Lower leg skin (tissue), 4 donors: ENCODE measurements at regions not wholly inside any gene's neighbourhood (a gene's known extent, or its start where the extent isn't known, plus 50 kb on each side); places are given as distances from the start of the nearest gene placed in this dataset.

ENCODE experiments used
- DNase-seq, 2 donors: peaks; one replicate each; pipeline ENCODE4 v3.0.0-alpha.2; 2019; ENCODE audit warnings: low spot score in 2 of 2
- H3K4me3 ChIP-seq: fragments of 200-600 bp; sonication (generic); 2 replicates; pipeline ENCODE4 v1.5.1; 2017; ENCODE audit warnings: mild to moderate bottlenecking, low read depth; ENCODE audit not compliant: poor library complexity, severe bottlenecking
- POLR2A ChIP-seq, 2 donors: fragments of 450-650 bp; IDR thresholded peaks; one replicate each; pipeline ENCODE4 v1.6.1; 2016 to 2017; ENCODE audit warnings: antibody characterized with exemption in 2 of 2, mild to moderate bottlenecking in 1 of 2, moderate library complexity in 1 of 2
- WGBS, 2 donors: methylation state at CpG; one replicate each; pipeline ENCODE4 v1.1.5; 2018; 5-methylcytosine and 5-hydroxymethylcytosine counted together
- intact Hi-C: fragments of 100-400 bp; cut with DNase I; formaldehyde crosslinking; loops from one replicate; pipeline ENCODE4 v1.15.0; 2023; ENCODE audit warnings: low total_unique reads
- TF ChIP-seq, protein P1 (sequence below), 3 donors: fragments of 450-650 bp; IDR thresholded peaks; one replicate each; pipeline ENCODE4 v1.5.1; 2016; ENCODE audit warnings: antibody characterized with exemption in 3 of 3, mild to moderate bottlenecking in 3 of 3, moderate library complexity in 2 of 3

- intact Hi-C loops: no loop called here
These were observed 413.7 kb upstream of the TBL1XR1 start for GRCh38 chr3:177610686-177611633.

DNA sequence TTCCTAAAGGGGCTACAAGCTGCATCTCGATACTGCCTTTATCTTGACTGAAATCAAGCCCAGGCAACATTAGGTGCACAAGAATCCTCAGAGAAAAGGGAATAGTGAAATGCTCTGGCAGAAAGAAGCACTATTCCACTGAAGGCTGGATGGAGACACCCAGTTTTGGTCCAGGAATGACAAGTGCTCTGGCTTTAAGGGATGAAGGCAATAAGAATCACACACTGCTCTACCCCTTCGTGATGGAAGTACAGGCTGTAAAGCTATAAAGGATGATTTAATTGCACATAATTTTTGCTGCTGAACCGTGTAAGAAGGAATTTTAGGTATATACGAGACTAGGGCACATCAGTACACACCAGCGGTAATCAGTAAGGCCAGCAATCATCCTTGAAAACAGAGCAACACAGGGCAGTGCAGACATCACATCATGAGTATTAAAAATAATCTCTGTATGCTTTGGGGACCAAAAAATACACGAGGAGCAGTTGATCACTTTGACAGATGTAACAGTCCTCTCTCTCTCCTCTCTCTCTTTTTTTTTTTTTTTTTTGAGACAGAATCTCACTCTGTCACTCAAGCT, 414.6 kb upstream of the TBL1XR1 start:
- WGBS, 2 donors: 58 to 63% methylated on average over 6 of the region's 6 CpGs
- intact Hi-C loops: no loop called here
- TF ChIP-seq, protein P1, sequence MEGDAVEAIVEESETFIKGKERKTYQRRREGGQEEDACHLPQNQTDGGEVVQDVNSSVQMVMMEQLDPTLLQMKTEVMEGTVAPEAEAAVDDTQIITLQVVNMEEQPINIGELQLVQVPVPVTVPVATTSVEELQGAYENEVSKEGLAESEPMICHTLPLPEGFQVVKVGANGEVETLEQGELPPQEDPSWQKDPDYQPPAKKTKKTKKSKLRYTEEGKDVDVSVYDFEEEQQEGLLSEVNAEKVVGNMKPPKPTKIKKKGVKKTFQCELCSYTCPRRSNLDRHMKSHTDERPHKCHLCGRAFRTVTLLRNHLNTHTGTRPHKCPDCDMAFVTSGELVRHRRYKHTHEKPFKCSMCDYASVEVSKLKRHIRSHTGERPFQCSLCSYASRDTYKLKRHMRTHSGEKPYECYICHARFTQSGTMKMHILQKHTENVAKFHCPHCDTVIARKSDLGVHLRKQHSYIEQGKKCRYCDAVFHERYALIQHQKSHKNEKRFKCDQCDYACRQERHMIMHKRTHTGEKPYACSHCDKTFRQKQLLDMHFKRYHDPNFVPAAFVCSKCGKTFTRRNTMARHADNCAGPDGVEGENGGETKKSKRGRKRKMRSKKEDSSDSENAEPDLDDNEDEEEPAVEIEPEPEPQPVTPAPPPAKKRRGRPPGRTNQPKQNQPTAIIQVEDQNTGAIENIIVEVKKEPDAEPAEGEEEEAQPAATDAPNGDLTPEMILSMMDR (IDR thresholded peaks at IDR 0.05): no peak
- TF ChIP-seq POLR2A (IDR thresholded peaks at IDR 0.05): no peak
- DNase-seq: no peak
- H3K4me3 ChIP-seq: no peak overlapping the region

More at GRCh38 chr3:177610686-177611633, 413.7 kb upstream of the TBL1XR1 start:
- TF ChIP-seq POLR2A (IDR thresholded peaks at IDR 0.05): no peak
- TF ChIP-seq, protein P1 (IDR thresholded peaks at IDR 0.05): no peak
- no peak for DNase-seq
- no peak overlapping the region for H3K4me3 ChIP-seq
- 62 to 70% methylated on average over 5 of the region's 5 CpGs for WGBS, 2 donors

DNA sequence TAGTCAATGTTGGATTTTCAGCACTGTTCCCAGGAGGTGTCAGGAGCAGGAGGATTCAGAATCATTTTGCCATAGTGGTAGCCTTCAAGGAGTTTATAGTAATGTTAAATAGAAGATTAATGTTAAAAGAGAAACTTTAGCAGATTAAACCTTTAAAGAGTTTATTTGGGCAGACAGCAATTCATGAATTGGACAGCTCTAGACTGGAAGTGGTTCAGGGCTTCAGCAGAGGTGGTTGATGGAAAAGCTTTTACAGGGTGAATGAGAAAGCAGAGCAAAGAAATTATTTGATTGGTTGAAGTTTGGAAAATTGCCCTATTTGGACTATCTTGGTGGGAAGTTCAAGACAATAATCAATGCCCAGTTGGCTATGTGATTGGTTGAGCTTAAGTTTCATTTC, 416.6 kb upstream of the TBL1XR1 start:
- no peak for DNase-seq
- intact Hi-C loops: no loop called here
- TF ChIP-seq POLR2A (IDR thresholded peaks at IDR 0.05): no peak
- TF ChIP-seq, protein P1 (IDR thresholded peaks at IDR 0.05): no peak
- no peak overlapping the region for H3K4me3 ChIP-seq

DNA sequence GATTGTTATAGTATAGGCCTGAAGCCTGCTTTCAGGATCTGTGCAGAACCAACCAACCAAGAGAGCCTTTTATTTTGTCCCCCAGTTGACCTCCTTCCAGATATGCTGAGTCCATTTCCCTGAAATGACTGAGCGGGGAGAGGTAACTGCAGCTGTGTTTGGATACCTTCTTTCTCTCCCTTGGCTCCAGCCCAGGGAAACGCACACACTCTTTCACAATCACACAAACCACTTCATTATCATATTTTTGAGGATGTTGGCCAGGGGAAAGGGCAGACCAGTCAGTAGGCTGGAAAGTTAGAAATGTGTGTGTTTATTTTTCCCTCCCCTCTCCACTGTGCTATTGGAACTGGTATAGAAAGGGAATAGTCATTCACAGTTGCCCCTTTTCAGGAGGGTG, 417.7 kb upstream of the TBL1XR1 start:
- intact Hi-C loops: no loop called here

DNA sequence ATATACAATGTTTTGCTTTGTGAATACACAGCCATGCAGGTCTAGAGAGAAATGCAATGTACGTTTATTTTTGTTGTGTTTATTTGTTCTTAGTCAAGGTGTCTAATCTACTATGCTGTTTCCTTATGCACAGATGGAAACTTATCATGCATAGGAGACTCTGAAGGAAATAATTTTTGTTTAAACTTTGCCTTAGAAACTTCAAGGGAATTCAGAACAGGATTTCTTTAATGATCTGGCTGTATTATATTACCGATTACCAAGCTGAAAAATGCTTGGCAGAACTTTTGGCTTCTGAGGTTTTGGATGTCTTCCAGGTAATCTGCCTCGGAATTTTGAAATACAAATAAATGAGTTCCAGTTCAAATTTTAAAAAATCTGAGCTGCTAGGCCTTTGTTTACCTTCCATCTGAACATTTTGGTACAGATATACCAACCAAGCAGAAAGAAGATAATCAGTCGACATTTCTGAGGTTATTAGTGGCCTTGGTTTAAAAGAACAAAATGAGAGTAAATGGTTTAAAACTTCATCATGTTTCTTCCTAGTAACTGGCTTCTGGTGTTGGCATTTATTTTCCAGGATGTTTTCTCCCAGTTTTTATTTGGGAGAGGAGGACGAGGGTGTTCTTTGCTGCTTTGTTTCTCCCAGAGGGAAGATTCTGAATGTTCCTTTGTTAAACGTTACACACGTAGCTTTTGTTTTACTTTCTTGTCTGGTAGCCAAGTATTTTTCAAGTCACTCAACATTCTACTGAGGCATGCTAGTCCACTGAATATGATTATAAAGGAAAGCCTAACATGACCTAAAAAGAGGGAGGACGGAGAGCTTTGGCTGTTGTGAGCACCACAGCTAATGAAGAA, 421.8 kb upstream of the TBL1XR1 start:
- intact Hi-C loops: no loop called here
- TF ChIP-seq POLR2A (IDR thresholded peaks at IDR 0.05): no peak
- TF ChIP-seq, protein P1 (IDR thresholded peaks at IDR 0.05): no peak
- no peak for DNase-seq
- WGBS, 2 donors: 19 to 21% methylated on average over 8 of the region's 8 CpGs
- no peak overlapping the region for H3K4me3 ChIP-seq

More for the DNA sequence above, 417.7 kb upstream of the TBL1XR1 start:
- H3K4me3 ChIP-seq: no peak overlapping the region
- 29 to 37% methylated on average over 2 of the region's 2 CpGs for WGBS, 2 donors
- peak in 1 of 2 donors; percentile 54 for DNase-seq
- no peak for TF ChIP-seq POLR2A (IDR thresholded peaks at IDR 0.05)
- TF ChIP-seq, protein P1 (IDR thresholded peaks at IDR 0.05): no peak
